ENCODE measurements at regions not wholly inside any gene's neighbourhood (a gene's known extent, or its start where the extent isn't known, plus 50 kb on each side); places are given as distances from the start of the nearest gene placed in this dataset.

DNA sequence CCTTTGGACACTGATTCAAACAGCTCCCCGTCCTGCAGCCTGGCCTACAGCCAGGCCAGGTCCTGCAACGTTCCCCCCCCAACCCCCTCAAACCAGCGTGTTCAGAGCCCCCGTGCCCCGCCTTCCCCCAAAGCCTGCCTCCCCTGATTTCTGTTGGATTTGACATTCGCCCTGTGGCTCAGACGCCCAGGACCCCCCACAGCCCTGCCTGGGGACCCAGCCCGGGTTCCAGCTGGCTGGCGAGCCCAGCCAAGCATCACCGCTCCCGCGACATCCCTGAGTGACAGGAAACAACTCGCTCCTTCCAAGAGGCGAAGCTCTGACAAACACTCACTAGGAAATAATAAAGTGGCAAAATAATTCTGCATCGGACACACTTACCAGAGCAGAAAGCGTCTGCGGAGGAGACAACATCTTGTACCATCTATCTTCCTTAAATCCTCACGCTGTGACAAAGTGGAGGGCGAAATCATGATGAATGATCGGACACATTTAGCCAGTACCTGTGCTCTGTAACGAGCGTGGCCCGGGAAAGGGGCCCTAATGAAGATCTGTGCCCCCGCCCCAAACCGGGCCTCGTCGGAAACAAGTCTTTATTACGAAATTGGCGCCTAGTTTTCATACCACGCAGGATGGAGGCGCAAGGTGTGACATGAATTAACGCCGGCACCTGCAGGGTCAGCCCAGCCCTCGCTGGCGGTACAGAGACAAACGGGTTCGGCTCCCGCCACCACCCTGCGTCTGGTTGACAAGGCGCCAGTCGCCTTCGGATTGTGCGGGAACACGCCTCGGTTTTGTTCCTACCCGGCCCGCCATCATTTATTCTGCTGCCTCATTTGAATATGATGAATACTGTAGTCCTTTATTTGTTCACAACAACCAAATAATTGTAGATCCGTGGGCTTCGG, 91.0 kb upstream of the MVB12B start:
- Mint-ChIP-seq H3K27me3 (ENCODE audit: low read depth) (peaks cover under 1% of the 10 kb centered on the region), H3K9me3 (no peaks in the 10 kb centered on the region), H3K36me3 (ENCODE audit: low read depth) (no peaks in the 10 kb centered on the region), H3K4me3 (ENCODE audit: low read depth) (no peak overlapping the region), H3K4me1 (ENCODE audit: low read depth) (no peaks in the 10 kb centered on the region), H3K27ac (no peak overlapping the region)
- intact Hi-C loops (cut with micrococcal nuclease) = no loop called here
- no peak for DNase-seq (ENCODE audit: low spot score)

DNA sequence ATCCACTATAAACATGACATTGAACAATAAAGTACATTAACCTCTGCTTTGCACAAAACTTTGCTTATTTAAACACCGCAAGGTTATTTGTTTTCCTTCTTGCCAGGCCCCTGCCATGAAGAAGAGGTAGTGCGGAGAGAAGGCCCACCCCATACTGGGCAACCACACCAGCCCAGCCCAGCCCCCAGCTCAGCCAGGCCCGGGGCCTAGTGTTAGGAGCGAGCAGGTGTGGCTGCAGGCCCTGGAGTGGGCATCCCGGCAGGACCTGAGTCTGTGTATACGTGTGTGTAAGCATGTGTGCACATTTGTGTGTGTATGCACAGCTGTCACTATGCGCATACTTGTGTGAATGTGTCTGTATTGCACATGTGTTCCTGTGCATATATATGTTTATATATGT, 90.4 kb upstream of the MVB12B start:
- intact Hi-C loops (cut with micrococcal nuclease) = no loop called here
- no peaks in the 10 kb centered on the region for H3K9me3 Mint-ChIP-seq

DNA sequence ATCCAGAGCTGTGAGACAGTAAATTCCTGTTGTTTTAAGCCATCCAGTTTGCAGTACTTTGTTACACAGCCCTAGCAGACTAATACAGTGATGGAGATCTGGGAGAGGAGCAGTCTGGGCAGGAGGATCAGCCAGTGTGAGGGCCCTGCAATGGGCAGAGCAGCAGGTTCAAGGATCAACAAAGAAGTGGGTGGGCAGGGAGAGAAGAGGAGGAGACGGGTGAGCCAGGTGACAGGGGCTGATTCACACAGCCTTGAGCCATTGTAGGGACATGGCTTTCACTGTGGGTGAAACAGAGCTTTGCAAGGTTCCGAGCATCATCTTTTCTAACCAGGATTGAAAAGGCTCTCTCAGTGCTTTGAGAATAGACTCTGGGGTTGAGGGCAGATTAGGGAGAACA, 88.2 kb upstream of the MVB12B start:
- Mint-ChIP-seq H3K9me3 (no peaks in the 10 kb centered on the region), H3K36me3 (ENCODE audit: low read depth) (no peaks in the 10 kb centered on the region), H3K27me3 (ENCODE audit: low read depth) (peaks cover 2% of the 10 kb centered on the region), H3K4me1 (ENCODE audit: low read depth) (no peaks in the 10 kb centered on the region), H3K27ac (no peak overlapping the region), H3K4me3 (ENCODE audit: low read depth) (no peak overlapping the region)
- no peak for DNase-seq (ENCODE audit: low spot score)
- intact Hi-C loops (cut with micrococcal nuclease) = no loop called here

More for the DNA sequence above, 90.4 kb upstream of the MVB12B start:
- no peak for DNase-seq (ENCODE audit: low spot score)
- H3K36me3 Mint-ChIP-seq (ENCODE audit: low read depth) = no peaks in the 10 kb centered on the region
- no peak overlapping the region for H3K4me3 Mint-ChIP-seq (ENCODE audit: low read depth)
- peaks cover 2% of the 10 kb centered on the region for H3K27me3 Mint-ChIP-seq (ENCODE audit: low read depth)
- no peaks in the 10 kb centered on the region for H3K4me1 Mint-ChIP-seq (ENCODE audit: low read depth)
- no peak overlapping the region for H3K27ac Mint-ChIP-seq

DNA sequence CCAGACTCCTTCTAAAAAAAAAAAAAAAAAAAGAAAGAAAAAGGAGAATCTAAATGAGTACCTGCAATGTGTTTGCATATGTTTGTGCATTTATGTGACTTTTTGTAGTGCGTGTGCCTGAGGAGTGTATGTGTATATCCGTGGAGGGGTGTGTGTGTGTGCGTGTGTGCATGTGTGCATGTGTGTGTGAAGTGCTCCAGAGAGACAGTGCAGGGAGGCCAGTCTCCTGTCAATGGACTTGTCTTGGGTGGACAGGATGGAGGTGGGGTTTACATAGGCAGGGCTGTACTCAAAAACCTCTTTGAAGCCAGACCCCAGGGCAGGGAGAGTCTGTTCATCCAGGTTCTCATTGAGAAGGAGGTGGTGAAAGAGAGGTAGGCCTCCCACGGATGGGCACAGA, 87.1 kb upstream of the MVB12B start:
- no peaks in the 10 kb centered on the region for H3K9me3 Mint-ChIP-seq
- H3K27me3 Mint-ChIP-seq (ENCODE audit: low read depth) = peaks cover 2% of the 10 kb centered on the region
- H3K4me1 Mint-ChIP-seq (ENCODE audit: low read depth) = no peaks in the 10 kb centered on the region
- H3K36me3 Mint-ChIP-seq (ENCODE audit: low read depth) = no peaks in the 10 kb centered on the region
- intact Hi-C loops (cut with micrococcal nuclease) = no loop called here
- no peak for DNase-seq (ENCODE audit: low spot score)
- H3K27ac Mint-ChIP-seq = no peak overlapping the region
- no peak overlapping the region for H3K4me3 Mint-ChIP-seq (ENCODE audit: low read depth)

DNA sequence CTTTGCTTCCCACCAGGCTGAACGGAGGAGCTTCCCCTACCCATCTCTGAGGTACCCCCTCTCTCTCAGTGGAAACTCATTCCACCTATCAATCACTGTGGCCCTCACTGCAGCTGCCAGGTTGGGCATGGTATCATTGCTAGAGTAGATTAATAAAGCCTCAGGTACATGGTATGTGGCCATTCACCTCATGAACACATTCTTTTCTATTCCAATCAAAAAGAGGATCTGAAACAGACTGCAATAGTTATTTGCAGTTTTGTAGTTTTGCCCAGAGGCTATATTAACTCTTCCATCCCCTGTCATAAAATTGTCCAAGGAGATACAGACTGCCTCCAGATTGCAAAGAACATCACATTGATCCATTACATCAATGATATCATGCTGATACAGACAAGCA, 85.8 kb upstream of the MVB12B start:
- DNase-seq (ENCODE audit: low spot score) = no peak
- intact Hi-C loops (cut with micrococcal nuclease) = no loop called here

DNA sequence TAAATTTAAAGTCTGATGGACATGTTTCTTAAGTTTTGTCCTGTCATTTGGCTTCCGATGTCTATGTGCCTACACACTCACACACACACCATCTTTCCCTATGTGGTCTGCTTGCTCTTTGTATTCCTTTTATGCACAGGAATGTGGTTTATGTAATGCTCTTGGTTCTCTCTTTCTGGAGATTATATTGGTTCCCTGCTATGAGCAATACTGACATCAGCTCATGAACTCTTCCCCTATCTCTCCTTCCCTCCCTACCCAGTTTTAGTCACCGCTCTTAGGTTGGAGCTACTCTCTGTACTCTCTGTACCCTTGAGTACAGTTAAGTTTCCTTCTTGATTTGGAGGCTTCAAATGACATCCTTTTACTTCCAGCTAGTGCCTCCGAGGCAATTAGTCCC, 77.9 kb upstream of the MVB12B start:
- DNase-seq (ENCODE audit: low spot score) = no peak
- H3K4me1 Mint-ChIP-seq (ENCODE audit: low read depth) = no peaks in the 10 kb centered on the region
- H3K36me3 Mint-ChIP-seq (ENCODE audit: low read depth) = no peaks in the 10 kb centered on the region
- no peaks in the 10 kb centered on the region for H3K9me3 Mint-ChIP-seq
- intact Hi-C loops (cut with micrococcal nuclease) = no loop called here
- no peak overlapping the region for H3K4me3 Mint-ChIP-seq (ENCODE audit: low read depth)
- peaks cover 26% of the 10 kb centered on the region for H3K27me3 Mint-ChIP-seq (ENCODE audit: low read depth)
- H3K27ac Mint-ChIP-seq = no peak overlapping the region

More for the DNA sequence above, 85.8 kb upstream of the MVB12B start:
- no peaks in the 10 kb centered on the region for H3K9me3 Mint-ChIP-seq
- H3K27me3 Mint-ChIP-seq (ENCODE audit: low read depth) = peaks cover 2% of the 10 kb centered on the region
- H3K36me3 Mint-ChIP-seq (ENCODE audit: low read depth) = no peaks in the 10 kb centered on the region
- H3K4me1 Mint-ChIP-seq (ENCODE audit: low read depth) = no peaks in the 10 kb centered on the region
- no peak overlapping the region for H3K27ac Mint-ChIP-seq
- H3K4me3 Mint-ChIP-seq (ENCODE audit: low read depth) = no peak overlapping the region

DNA sequence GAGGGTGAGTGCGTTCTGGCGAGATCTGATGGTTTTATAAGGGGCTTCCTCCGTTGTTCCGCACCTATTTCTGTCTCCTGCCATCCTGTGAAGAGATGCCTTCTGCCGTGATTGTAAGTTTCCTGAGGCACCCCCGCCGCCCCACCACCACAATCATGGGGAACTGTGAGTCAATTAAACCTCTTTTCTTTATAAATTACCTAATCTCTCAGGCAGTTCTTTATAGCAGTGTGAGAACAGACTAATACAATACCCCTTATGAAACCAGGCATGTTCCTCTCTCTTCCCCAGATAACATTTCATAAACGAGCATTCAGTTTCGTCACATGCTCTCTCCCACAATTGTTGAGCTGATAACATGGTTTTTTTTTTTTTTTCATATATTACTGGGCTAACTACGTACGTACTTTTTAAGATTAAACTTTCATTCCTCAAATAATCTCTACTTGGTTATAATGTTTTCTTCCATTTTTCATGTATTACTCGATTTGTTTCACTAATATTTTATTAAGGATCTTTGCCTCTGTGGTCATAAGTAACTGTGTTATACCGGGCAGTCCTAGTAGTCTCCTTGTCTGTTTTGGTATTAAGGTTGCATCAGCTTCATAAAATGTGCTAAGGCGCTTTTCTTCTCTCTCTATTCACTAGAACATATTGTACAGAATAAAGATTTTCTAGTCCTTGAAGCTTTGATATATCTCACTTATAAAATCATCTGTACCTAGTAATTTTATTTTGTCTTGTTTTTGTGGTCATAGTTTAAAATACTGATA, 64.9 kb upstream of the MVB12B start:
- peaks cover 56% of the 10 kb centered on the region for H3K27me3 Mint-ChIP-seq (ENCODE audit: low read depth)
- DNase-seq (ENCODE audit: low spot score) = no peak
- no peaks in the 10 kb centered on the region for H3K36me3 Mint-ChIP-seq (ENCODE audit: low read depth)
- H3K4me3 Mint-ChIP-seq (ENCODE audit: low read depth) = no peak overlapping the region
- no peak overlapping the region for H3K27ac Mint-ChIP-seq
- no peaks in the 10 kb centered on the region for H3K9me3 Mint-ChIP-seq
- intact Hi-C loops (cut with micrococcal nuclease) = no loop called here
- H3K4me1 Mint-ChIP-seq (ENCODE audit: low read depth) = peaks cover 3% of the 10 kb centered on the region

DNA sequence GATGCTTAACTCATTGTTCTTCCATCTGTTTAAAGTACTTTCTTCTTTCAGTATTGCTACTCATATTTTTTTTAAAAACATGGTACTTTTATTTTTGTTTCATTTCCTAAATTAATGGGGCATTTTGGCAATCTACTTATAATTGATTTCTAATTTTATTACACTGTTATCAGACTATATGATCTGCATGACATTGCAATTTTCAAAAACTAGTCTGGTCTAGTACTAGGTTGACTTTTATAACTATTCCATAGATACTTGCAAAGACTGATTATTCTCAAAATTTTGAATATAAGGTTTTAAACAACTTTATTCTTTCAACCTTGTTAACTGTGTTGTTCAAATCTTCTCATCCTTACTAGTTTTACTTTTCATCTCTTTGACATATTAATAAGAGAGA, 63.9 kb upstream of the MVB12B start:
- Mint-ChIP-seq H3K4me3 (ENCODE audit: low read depth) (no peak overlapping the region), H3K27me3 (ENCODE audit: low read depth) (peaks cover 49% of the 10 kb centered on the region), H3K36me3 (ENCODE audit: low read depth) (no peaks in the 10 kb centered on the region), H3K9me3 (no peaks in the 10 kb centered on the region), H3K27ac (no peak overlapping the region), H3K4me1 (ENCODE audit: low read depth) (peaks cover 3% of the 10 kb centered on the region)
- intact Hi-C loops (cut with micrococcal nuclease) = no loop called here
- no peak for DNase-seq (ENCODE audit: low spot score)

DNA sequence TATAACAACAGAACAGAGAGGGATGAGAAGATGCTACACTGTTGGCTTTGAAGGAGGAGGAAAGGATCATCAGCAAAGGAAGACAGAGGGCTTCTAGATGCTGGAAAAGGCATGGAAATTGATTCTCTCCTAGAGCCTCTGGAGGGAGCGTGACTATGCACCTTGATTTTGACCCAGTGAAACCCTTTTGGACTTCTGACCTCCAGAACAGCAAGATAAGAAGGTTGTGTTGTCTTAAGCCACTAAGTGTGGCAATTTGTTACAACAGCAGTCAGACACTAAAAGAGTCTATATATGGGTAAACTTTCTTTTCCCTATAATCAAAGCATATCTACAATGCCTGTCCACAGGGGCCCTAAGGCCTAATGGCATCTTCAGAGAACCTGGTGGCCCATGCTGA, 56.1 kb upstream of the MVB12B start:
- DNase-seq (ENCODE audit: low spot score) = no peak
- intact Hi-C loops (cut with micrococcal nuclease) = no loop called here
- Mint-ChIP-seq H3K27me3 (ENCODE audit: low read depth) (peaks cover 7% of the 10 kb centered on the region), H3K4me1 (ENCODE audit: low read depth) (no peaks in the 10 kb centered on the region), H3K4me3 (ENCODE audit: low read depth) (no peak overlapping the region), H3K9me3 (no peaks in the 10 kb centered on the region), H3K27ac (no peak overlapping the region), H3K36me3 (ENCODE audit: low read depth) (no peaks in the 10 kb centered on the region)

DNA sequence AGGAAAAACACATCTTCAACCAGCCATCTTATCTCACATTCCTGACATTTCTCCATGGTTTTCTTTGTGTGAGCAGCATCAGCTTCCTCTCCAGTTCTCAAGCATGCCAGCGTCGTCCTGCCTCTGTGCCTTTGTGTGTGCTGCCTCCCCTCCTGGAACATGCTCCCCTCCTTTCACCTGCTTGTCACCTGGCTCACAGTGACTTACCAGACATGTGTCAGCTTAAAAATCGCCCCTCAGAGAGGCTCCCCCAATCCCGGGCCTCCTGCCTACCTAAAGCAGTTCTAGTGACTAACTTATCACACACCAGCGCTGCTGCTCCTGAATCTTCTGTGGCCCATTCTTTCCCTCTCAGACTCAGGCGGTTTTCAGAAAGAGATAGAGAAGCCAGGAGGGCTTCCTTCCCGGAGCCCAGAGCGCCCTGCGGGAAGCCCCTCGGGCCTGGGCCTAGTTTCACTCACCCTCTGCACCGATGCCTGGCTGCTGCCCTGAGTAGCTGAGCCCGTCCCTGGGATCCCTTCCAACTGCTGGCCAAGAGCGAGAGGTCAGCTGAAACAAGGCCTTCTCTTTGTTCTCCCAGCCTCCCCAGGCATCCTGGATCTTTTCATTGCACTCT, 51.1 kb upstream of the MVB12B start:
- intact Hi-C loops (cut with micrococcal nuclease) = no loop called here
- Mint-ChIP-seq H3K27me3 (ENCODE audit: low read depth) (peaks cover 25% of the 10 kb centered on the region), H3K9me3 (no peaks in the 10 kb centered on the region), H3K4me3 (ENCODE audit: low read depth) (no peak overlapping the region), H3K27ac (no peak overlapping the region), H3K36me3 (ENCODE audit: low read depth) (no peaks in the 10 kb centered on the region), H3K4me1 (ENCODE audit: low read depth) (no peaks in the 10 kb centered on the region)
- DNase-seq (ENCODE audit: low spot score) = no peak

DNA sequence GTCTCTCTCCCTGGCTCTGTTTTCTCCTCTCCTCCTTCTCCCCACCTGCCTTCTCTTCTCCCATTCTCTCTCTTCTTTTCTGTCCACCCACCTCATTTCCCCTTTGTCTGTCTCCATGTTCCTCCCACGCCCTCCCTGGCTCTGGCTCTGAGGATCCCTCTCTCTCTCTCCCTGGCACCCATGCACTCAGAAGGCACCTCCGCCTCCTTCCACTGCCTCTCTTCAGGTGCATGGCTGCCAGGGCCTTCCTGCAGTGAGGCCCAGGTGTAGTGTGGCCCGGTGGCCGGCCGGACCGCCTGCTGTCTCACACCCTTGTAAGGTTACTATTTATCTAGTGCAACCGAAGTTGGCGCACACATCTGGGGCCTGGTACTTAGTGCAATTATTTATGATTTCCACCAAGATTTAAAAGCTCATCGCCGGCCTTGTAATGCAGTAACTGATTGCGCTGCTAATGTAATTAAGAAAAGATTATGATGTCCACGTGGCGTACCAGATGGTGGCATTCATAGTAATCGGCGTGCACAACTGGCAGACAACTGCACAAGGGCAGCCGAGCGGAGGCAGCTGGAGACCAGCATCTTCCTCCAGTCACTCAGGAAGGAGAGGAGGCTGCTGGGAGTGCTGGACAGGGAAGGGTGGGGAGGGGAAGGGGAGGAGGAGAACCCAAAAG, 50.4 kb upstream of the MVB12B start:
- no peaks in the 10 kb centered on the region for H3K36me3 Mint-ChIP-seq (ENCODE audit: low read depth)
- H3K4me3 Mint-ChIP-seq (ENCODE audit: low read depth) = no peak overlapping the region
- H3K27ac Mint-ChIP-seq = no peak overlapping the region
- no peaks in the 10 kb centered on the region for H3K4me1 Mint-ChIP-seq (ENCODE audit: low read depth)
- H3K27me3 Mint-ChIP-seq (ENCODE audit: low read depth) = peaks cover 26% of the 10 kb centered on the region
- H3K9me3 Mint-ChIP-seq = no peaks in the 10 kb centered on the region
- intact Hi-C loops (cut with micrococcal nuclease) = no loop called here
- DNase-seq (ENCODE audit: low spot score) = no peak

All from activated T-helper 2 cell treated with anti-CD3 and anti-CD28 coated beads, Interferon-gamma antibody, Interleukin-2, Interleukin-4, amounts not matched to agents 10 μg/mL and 5 μg/mL and 100 μg/mL, durations not matched to agents 14 hours and 24 hours and 36 hours (primary cell).